ENCODE measurements at regions not wholly inside any gene's neighbourhood (a gene's known extent, or its start where the extent isn't known, plus 50 kb on each side); places are given as distances from the start of the nearest gene placed in this dataset.

- Histone ChIP-seq H3K9me3 (ENCODE audit: low read length) (no peaks in the 10 kb centered on the region), H2AFZ (ENCODE audit: low read length) (no peak overlapping the region), H3K27ac (ENCODE audit: extremely low read length, insufficient read depth, low read length) (no peak overlapping the region), H3K36me3 (replicated peaks in 1 of 2; ENCODE audit: control insufficient read depth in 1 of 2, insufficient read depth in 2 of 2, low read length in 2 of 2) (no peaks in the 10 kb centered on the region), H3K4me1 (ENCODE audit: insufficient read depth, low read length) (no peaks in the 10 kb centered on the region), H3K4me3 (replicated peaks in 1 of 3; ENCODE audit: insufficient read depth in 1 of 3, low read depth in 2 of 3, low read length in 3 of 3) (no peak overlapping the region), H3K79me2 (ENCODE audit: insufficient read depth, low read length) (no peaks in the 10 kb centered on the region), H3K27me3 (ENCODE audit: control insufficient read depth in 1 of 2, insufficient read depth in 2 of 2, low read length in 2 of 2) (no peaks in the 10 kb centered on the region), H3K9ac (ENCODE audit: insufficient read depth, low read depth, low read length) (no peak overlapping the region), H4K20me1 (ENCODE audit: insufficient read depth, low read length) (no peaks in the 10 kb centered on the region), H3K4me2 (ENCODE audit: low read depth, low read length) (no peak overlapping the region)
- ATAC-seq (no peak), DNase-seq (ENCODE audit: low spot score) (no peak), FAIRE-seq (no peak)
- intact Hi-C loops (cut with micrococcal nuclease; ENCODE audit: unreplicated experiment) (no loop called here), in situ Hi-C loops (cut with HindIII; ENCODE audit: extremely low pct_ligation_motif_present, low pct_unique_long_range_greater_than_20kb) (no loop called here)
- POLR2A ChIA-PET: no interaction called here
- TF ChIP-seq IRX3 (CRISPR knock-in tag; IDR thresholded peaks at IDR 0.05; ENCODE audit: borderline replicate concordance, low read depth) (no peak), ZNF160 (CRISPR knock-in tag; IDR thresholded peaks at IDR 0.05) (no peak), DNMT1 (CRISPR knock-in tag; IDR thresholded peaks at IDR 0.05) (no peak), JARID2 (CRISPR knock-in tag; IDR thresholded peaks at IDR 0.05; ENCODE audit: insufficient replicate concordance) (no peak), MYPOP (CRISPR knock-in tag; IDR thresholded peaks at IDR 0.05) (no peak)
- 7% methylated on average over 2 of the region's 2 CpGs for WGBS (ENCODE audit: low lambda C conversion rate)
- CTCF ChIA-PET (ENCODE audit: low intra/inter-chr PET ratio, low total read pairs): no interaction called here
- BruUV-seq (replicated peaks): no TSS peak
Measured at GRCh38 chr5:167478188-167478587, 813.3 kb upstream of the WWC1 start.

DNA sequence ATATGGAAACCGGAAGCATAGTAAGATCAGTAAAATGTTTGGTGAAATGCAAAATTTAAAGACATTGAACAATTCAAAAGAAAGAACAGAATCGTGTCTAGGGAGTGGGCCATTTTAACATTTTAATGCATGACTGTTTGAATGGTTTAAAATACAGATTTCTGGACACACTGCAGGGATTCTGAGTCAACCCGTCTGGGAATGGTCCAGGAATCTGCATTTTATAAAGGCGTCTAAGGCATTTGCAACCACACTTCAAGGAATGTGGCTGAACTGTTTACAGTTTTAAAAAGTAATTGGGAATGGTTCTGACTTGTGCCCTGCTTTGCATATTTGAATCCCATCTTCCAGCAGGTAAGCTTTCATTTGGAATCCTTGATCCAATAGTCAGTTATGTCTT lies 811.7 kb upstream of the WWC1 start:
- no peak for DNase-seq (ENCODE audit: low spot score)
- H2AFZ ChIP-seq (ENCODE audit: low read length): no peak overlapping the region
- intact Hi-C loops (cut with micrococcal nuclease; ENCODE audit: unreplicated experiment): loop anchor here (5.0 kb wide), 1 partner anchor 703 kb away; no protein-coding TSS in a partner anchor
- in situ Hi-C loops (cut with HindIII; ENCODE audit: extremely low pct_ligation_motif_present, low pct_unique_long_range_greater_than_20kb): no loop called here
- H3K4me2 ChIP-seq (ENCODE audit: low read depth, low read length): no peak overlapping the region
- no peak overlapping the region for H3K9ac ChIP-seq (ENCODE audit: insufficient read depth, low read depth, low read length)
- H3K4me3 ChIP-seq (replicated peaks in 1 of 3; ENCODE audit: insufficient read depth in 1 of 3, low read depth in 2 of 3, low read length in 3 of 3): no peak overlapping the region
- H3K36me3 ChIP-seq (replicated peaks in 1 of 2; ENCODE audit: control insufficient read depth in 1 of 2, insufficient read depth in 2 of 2, low read length in 2 of 2): no peaks in the 10 kb centered on the region
- no peaks in the 10 kb centered on the region for H3K9me3 ChIP-seq (ENCODE audit: low read length)
- H3K27ac ChIP-seq (ENCODE audit: extremely low read length, insufficient read depth, low read length): no peak overlapping the region
- no peaks in the 10 kb centered on the region for H3K27me3 ChIP-seq (ENCODE audit: control insufficient read depth in 1 of 2, insufficient read depth in 2 of 2, low read length in 2 of 2)
- WGBS (ENCODE audit: low lambda C conversion rate): 10% methylated on average over 4 of the region's 4 CpGs
- no peaks in the 10 kb centered on the region for H3K79me2 ChIP-seq (ENCODE audit: insufficient read depth, low read length)
- no peaks in the 10 kb centered on the region for H4K20me1 ChIP-seq (ENCODE audit: insufficient read depth, low read length)
- no TSS peak for BruUV-seq (replicated peaks)
- FAIRE-seq: no peak
- H3K4me1 ChIP-seq (ENCODE audit: insufficient read depth, low read length): no peaks in the 10 kb centered on the region
- POLR2A ChIA-PET: no interaction called here
- TF ChIP-seq SNRNP70 (IDR thresholded peaks at IDR 0.05; ENCODE audit: low read depth, low read length): no peak
- no peak for ATAC-seq
- CTCF ChIA-PET (ENCODE audit: low intra/inter-chr PET ratio, low total read pairs): no interaction called here
